Stimulated activated CD8-positive, alpha-beta memory T cell treated with anti-CD3 and anti-CD28 coated beads, Interleukin-12 subunit alpha, Interleukin-12 subunit beta, amount 100 ng/mL, for 24 hours (primary cell): ENCODE measurements at regions not wholly inside any gene's neighbourhood (a gene's known extent, or its start where the extent isn't known, plus 50 kb on each side); places are given as distances from the start of the nearest gene placed in this dataset.
"Not testable (repeated sequence)": the region's sequence is repeated elsewhere in the genome, so short reads cannot be mapped to it uniquely, and the experiment has no call there.

Experiments
- DNase-seq: peaks from one replicate; pipeline ENCODE4 v3.0.0-alpha.2; 2020; ENCODE audit errors: extremely low read depth

DNA sequence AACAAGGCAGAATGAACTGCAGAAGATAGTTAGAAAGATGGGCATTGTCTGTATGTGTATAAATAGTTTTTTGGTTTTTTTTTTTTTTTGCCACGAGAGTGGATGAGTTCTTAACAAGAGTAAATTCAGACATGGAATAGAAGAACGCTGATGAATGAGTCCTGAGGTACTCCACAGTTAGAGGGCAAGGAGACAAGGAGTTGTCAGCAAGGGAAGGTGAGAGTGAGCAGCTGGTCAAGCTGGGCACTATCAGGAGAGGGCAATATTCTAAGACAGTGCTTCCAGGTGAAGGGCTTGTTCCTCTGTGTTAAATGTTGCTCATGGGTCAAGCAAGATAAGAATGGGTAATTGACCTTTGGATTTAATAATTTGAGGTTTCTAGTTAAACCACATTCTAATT, 138.6 kb upstream of the FAM78B start:
- DNase-seq, result no peak

GRCh38 chr1:166307261-166308188, 140.7 kb upstream of the FAM78B start:
- DNase-seq, result no peak

- not testable (repeated sequence) for DNase-seq
Observed at GRCh38 chr1:166316306-166316705, 149.5 kb upstream of the FAM78B start.

GRCh38 chr1:166322470-166322869, 155.7 kb upstream of the FAM78B start:
- DNase-seq, result no peak

- no peak for DNase-seq
Observed at GRCh38 chr1:166327886-166328285, 161.1 kb upstream of the FAM78B start.

DNA sequence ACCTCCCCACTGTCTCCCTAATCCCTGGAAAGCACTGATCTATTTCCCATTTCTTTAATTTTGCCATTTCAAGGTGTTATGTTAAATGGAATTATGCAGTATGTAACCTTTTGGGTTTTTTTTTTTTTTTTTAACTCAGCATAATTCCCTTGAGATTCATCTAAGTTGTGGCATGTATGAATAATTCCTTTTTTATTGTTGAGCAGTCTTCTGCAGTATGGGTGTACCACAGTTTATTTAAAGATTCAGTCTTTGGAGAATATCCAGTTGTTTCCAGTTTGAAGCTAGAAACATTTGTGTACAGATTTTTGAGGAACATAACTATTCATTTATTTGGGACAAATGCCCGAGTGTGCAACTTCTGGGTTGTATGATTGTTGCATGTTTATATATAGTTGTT, 162.2 kb upstream of the FAM78B start:
- no peak for DNase-seq

DNA sequence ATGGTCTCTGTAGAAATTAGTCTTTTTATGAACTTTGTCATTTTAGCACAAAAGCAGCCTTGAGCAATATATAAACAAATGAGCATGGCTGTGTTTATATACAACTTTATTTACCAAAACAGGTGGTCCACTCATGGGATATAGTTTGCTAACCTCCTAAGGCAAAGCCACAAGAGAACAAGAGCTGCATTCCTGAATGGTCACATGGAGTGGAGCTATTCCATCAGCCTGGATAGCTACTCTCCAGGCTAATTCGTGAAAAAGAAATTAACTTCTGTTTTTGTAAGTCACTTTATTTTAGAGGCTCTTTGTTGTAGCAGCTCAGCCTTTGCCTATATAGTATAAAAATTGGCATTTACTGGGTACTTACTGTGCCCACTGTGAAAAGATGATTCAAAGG, 163.3 kb upstream of the FAM78B start:
- no peak for DNase-seq

DNA sequence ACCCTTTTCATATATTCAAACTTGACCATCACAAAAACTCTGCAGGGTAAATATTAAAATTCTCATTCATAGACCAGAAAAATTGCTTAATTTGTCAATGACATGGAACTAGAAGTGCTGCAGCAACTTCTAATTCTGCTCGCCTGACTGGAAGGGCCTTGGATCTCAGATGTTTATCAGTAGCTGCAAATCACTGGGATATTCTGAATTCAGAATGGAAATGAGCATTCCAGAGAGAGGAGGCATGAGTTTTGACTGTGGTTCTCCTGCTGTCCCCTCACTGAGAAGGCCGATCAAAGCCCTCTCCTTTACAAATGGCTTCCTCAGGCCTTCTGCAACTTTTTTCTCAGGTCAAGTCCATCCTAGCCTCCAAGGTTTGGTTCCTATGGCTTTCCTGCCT, 171.3 kb upstream of the FAM78B start:
- no peak for DNase-seq

DNA sequence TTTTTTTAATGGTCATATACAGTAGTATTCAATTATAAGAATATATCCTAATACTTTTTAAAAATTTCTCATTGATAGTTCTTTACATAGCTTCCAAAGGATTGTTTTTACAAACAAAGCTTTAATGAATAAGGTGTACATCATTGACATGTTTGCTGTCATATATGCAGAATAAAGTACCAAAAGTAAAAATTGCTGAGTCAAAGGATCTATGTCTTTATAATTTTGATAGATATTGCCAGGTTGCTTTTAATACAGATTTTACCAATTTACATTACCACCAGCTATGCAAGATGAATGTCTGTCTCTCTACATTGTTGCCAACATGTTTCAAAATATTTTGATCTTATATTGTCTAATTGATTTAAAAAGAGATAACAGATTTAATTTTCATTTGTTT, 173.9 kb upstream of the FAM78B start:
- no peak for DNase-seq

- no peak for DNase-seq
Observed at GRCh38 chr1:166343276-166343675, 176.5 kb upstream of the FAM78B start.

DNA sequence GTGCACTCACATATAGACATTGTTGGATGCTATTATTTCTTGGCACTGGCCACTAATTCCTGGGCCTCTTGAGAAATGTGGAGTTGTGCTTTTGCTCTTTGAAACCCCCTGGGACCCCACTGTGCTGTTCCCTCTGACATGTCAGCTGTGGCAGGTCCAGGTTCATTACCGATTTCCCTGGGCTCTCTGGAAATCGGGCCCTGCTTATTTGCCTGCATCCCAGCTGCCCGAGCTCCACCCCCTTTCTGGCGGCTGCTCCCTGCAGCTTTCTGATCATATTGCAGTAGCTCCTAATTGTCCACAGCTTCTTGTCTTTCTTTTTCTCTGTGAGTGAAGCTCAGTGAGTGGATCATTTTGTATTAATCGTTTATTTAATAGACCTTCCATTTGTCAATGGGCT, 183.7 kb upstream of the FAM78B start:
- no peak for DNase-seq

DNA sequence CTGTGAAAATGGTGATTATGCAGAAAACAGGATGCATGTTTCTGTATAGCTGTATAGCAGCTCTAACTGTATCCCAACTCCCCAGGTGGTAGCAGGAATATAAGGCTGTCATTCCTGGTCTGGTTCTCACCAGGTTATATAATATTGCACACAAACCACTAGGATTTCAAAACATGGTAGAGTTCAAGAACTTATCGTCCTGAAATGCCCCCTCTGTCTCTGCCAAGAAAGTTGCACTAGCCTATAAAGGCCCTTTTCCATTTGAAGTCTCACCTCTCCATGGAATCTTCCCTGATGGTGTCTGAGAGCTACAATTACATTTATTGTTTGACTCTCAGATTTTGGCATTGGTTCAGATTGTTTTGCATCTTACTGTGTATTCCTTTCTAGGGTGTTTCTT, 184.9 kb upstream of the FAM78B start:
- no peak for DNase-seq

DNA sequence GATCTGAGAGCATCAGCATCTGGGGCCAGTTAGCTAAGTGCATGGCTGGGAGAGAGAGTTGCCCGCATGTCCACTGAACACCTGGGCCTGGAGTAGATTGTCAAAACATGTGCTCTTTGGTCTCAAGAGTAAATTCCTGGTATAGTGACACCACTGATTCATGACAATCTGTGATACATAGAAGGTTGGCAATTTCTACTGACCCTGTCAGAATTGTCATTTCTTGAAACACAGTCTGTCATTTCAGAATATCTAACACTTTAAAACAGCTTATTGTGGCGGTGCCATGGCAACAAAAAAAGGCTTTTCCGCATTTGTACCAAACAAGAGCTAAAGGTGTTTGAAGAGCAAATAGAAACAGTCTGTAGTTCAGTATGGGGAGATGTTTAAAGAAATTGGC, 186.4 kb upstream of the FAM78B start:
- DNase-seq, result no peak

GRCh38 chr1:166354406-166354805, 187.6 kb upstream of the FAM78B start:
- no peak for DNase-seq

DNA sequence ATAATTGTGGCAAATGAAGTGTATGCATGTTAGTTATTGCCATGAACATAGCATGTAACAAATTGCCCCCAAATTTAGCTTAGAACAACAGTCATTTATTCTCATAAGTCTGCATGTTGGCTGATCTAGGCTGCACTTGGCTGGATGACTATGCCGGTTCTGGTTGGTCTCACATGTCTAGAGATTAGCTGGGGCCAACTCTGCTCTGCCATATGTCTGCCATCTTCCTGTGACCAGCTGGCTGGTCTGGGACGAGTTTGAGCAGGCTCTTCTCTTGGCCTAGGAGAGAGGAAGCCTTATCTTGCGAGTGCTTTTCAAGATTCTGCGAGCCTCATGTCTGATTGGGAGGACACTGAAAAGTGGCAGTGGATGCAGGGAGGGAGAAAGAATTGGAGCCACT, 198.3 kb upstream of the FAM78B start:
- no peak for DNase-seq

DNA sequence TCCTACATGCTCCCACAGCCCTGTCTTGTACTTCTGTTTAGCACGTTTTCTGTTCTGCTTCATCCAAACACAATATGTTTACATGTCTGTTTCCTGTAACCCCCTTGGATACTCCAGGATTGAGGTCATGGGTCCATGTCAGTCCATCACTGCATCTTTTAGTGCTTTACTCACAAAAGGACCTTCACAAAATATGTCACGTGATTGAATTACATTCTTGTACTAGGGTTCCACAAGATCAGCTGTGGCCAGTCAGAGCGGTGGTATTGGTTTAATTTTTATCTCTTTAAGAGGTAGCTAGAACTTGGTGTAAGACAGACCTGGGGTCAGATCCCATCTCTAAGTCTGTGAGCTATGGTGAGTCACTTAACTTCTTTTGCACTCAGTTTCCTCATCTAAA, 201.2 kb upstream of the FAM78B start:
- no peak for DNase-seq

- DNase-seq, result no peak
Observed at GRCh38 chr1:166377896-166378295, 211.1 kb upstream of the FAM78B start.

- no peak for DNase-seq
Observed at GRCh38 chr1:166378805-166379204, 212.0 kb upstream of the FAM78B start.

- no peak for DNase-seq
Observed at GRCh38 chr1:166379447-166379846, 212.6 kb upstream of the FAM78B start.

DNA sequence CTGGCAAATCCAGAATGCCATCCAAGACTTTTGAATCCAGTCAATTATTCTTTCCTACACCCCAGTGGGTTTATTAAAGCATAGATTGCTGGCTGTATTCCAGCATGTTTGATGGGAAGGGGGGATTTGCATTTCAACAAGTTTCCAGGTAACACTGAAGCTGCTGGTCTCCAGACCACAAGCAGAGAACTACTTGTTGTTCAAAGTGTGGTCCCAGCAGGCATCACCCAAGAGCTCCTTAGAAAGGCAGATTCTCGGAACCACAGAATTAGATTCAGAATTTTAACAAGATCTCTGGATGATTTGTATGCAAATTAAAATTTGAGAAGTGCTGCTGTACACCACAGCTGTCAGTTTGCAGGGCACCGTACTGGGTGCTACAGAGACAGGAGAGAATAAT, 216.3 kb upstream of the FAM78B start:
- DNase-seq, result no peak

GRCh38 chr1:166383635-166384346, 217.0 kb upstream of the FAM78B start:
- no peak for DNase-seq

DNA sequence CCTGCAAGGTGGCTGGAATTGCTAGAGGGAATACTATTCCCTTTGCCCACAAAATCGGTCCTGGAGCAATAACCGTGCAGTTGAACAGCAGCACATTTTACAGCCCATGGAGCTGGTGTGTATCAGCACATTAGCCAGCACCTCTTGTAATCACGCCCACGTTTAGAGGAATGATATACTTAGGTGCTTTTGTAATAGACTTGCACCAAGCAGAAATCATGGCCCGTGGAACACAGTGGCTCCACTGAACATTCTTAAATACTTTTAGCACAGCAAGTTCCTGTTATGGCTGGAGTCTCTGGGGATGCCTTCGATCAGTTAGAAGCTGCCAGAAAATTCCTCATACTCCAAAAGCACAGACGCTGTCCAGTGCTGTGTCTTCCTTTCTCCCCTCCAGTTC, 218.1 kb upstream of the FAM78B start:
- no peak for DNase-seq

GRCh38 chr1:166390366-166391033, 223.7 kb upstream of the FAM78B start:
- DNase-seq, result no peak
